HEK293 (cell line): ENCODE measurements at regions not wholly inside any gene's neighbourhood (a gene's known extent, or its start where the extent isn't known, plus 50 kb on each side); places are given as distances from the start of the nearest gene placed in this dataset.
A peak's percentile ranks its signal among the peaks of the same experiment; 100 is the strongest.

Experiments
- CTCF ChIA-PET: fragments of 350-600 bp; formaldehyde crosslinking; extraction: SDS; loops from one replicate; lab custom pipeline; 2021; ENCODE audit warnings: antibody characterized with exemption; lab: Yijun Ruan, JAX
- POLR2A ChIA-PET: fragments of 300-600 bp; formaldehyde crosslinking; extraction: SDS; loops from one replicate; lab custom pipeline; 2020; ENCODE audit warnings: antibody characterized with exemption, inconsistent platforms; lab: Yijun Ruan, JAX
- H3K27ac ChIP-seq: fragments of 200-500 bp; sonication (Bioruptor generic); 2 replicates; pipeline ENCODE4 v1.5.1; 2014; ENCODE audit warnings: low read depth, low read length, control low read depth, inconsistent platforms; ENCODE audit errors: extremely low read depth
- H3K36me3 ChIP-seq, 2 experiments: fragments of 200-500 bp in 1 of 2; sonication (Bioruptor generic) in 1 of 2; 1 replicate in 1 of 2; 2 replicates in 1 of 2; pipeline ENCODE4 v1.5.1; 2014 to 2017; ENCODE audit warnings: inconsistent platforms in 2 of 2, low read length in 2 of 2; ENCODE audit not compliant: control insufficient read depth in 2 of 2, insufficient read depth in 1 of 2
- H3K4me1 ChIP-seq: fragments of 200-500 bp; sonication (Bioruptor generic); 2 replicates; pipeline ENCODE4 v1.5.1; 2014; ENCODE audit warnings: mild to moderate bottlenecking, low read length, inconsistent platforms; ENCODE audit not compliant: control insufficient read depth, insufficient read depth
- H3K4me3 ChIP-seq: 2 replicates; pipeline ENCODE4 v1.5.1; 2011; ENCODE audit warnings: low read depth, mild to moderate bottlenecking, control low read depth, low read length, moderate library complexity
- H3K9me3 ChIP-seq: fragments of 200-500 bp; sonication (Bioruptor generic); 2 replicates; pipeline ENCODE4 v1.5.1; 2014; ENCODE audit warnings: low read depth, low read length, inconsistent platforms; ENCODE audit not compliant: control insufficient read depth, insufficient read depth
- GLIS2 ChIP-seq: fragments of 450-650 bp; formaldehyde crosslinking; IDR thresholded peaks from 2 replicates; pipeline ENCODE4 v1.5.1; 2016; ENCODE audit warnings: missing biosample characterization, missing genetic modification characterization
- HOXC10 ChIP-seq: sonication (generic); formaldehyde crosslinking; IDR thresholded peaks from 2 replicates; pipeline ENCODE4 v1.8.1; 2023; ENCODE audit warnings: mild to moderate bottlenecking, missing genetic modification reagents
- HOXD13 ChIP-seq: sonication (generic); formaldehyde crosslinking; IDR thresholded peaks from 2 replicates; pipeline ENCODE4 v1.8.0; 2022; ENCODE audit warnings: missing genetic modification reagents, borderline replicate concordance
- KLF8 ChIP-seq: fragments of 450-650 bp; formaldehyde crosslinking; IDR thresholded peaks from 2 replicates; pipeline ENCODE4 v1.5.1; 2016; ENCODE audit warnings: missing biosample characterization, missing genetic modification characterization
- OSR2 ChIP-seq: fragments of 450-650 bp; formaldehyde crosslinking; IDR thresholded peaks from 2 replicates; pipeline ENCODE4 v1.5.1; 2016; ENCODE audit warnings: missing biosample characterization, missing genetic modification characterization
- PRDM1 ChIP-seq: fragments of 450-650 bp; formaldehyde crosslinking; IDR thresholded peaks from 2 replicates; pipeline ENCODE4; 2016; ENCODE audit warnings: missing biosample characterization, missing genetic modification characterization
- SCRT2 ChIP-seq: fragments of 450-650 bp; formaldehyde crosslinking; IDR thresholded peaks from 2 replicates; pipeline ENCODE4 v1.5.1; 2016; ENCODE audit warnings: missing biosample characterization, missing genetic modification characterization
- TRIM28 ChIP-seq: IDR thresholded peaks from 2 replicates; pipeline ENCODE4 v1.6.1; 2011; ENCODE audit warnings: low read length, control low read depth, borderline replicate concordance
- ZBTB21 ChIP-seq: fragments of 450-650 bp; formaldehyde crosslinking; IDR thresholded peaks from 2 replicates; pipeline ENCODE4 v1.5.1; 2017; ENCODE audit warnings: missing biosample characterization, missing genetic modification characterization
- ZFHX2 ChIP-seq: fragments of 450-650 bp; formaldehyde crosslinking; conservative IDR thresholded peaks from 2 replicates; pipeline ENCODE4 v1.5.1; 2016; ENCODE audit warnings: missing biosample characterization, missing genetic modification characterization
- ZNF202 ChIP-seq: fragments of 450-650 bp; formaldehyde crosslinking; IDR thresholded peaks from 2 replicates; pipeline ENCODE4 v1.5.1; 2016; ENCODE audit warnings: missing biosample characterization, missing genetic modification characterization, borderline replicate concordance
- ZNF23 ChIP-seq: fragments of 450-650 bp; formaldehyde crosslinking; IDR thresholded peaks from 2 replicates; pipeline ENCODE4 v1.5.1; 2016; ENCODE audit warnings: missing biosample characterization, missing genetic modification characterization, borderline replicate concordance
- ZNF350 ChIP-seq: fragments of 450-650 bp; formaldehyde crosslinking; IDR thresholded peaks from 2 replicates; pipeline ENCODE4 v1.5.0; 2017; ENCODE audit warnings: missing biosample characterization, mild to moderate bottlenecking, missing genetic modification characterization
- ZNF404 ChIP-seq: fragments of 450-650 bp; formaldehyde crosslinking; IDR thresholded peaks from 2 replicates; pipeline ENCODE4 v1.5.1; 2017; ENCODE audit warnings: missing biosample characterization, missing genetic modification characterization
- ZNF548 ChIP-seq: fragments of 450-650 bp; formaldehyde crosslinking; IDR thresholded peaks from 2 replicates; pipeline ENCODE4 v1.5.1; 2016; ENCODE audit warnings: missing biosample characterization, missing genetic modification characterization
- ZNF560 ChIP-seq: fragments of 450-650 bp; formaldehyde crosslinking; IDR thresholded peaks from 2 replicates; pipeline ENCODE4 v1.5.1; 2017; ENCODE audit warnings: missing biosample characterization, missing genetic modification characterization, borderline replicate concordance
- ZNF561 ChIP-seq: fragments of 450-650 bp; IDR thresholded peaks from 2 replicates; pipeline ENCODE4 v1.5.1; 2018; ENCODE audit warnings: missing biosample characterization, missing genetic modification characterization, borderline replicate concordance
- ZNF626 ChIP-seq: fragments of 450-650 bp; sonication (Bioruptor Pico); formaldehyde crosslinking; IDR thresholded peaks from 2 replicates; pipeline ENCODE4 v1.5.1; 2018; ENCODE audit warnings: missing biosample characterization, missing genetic modification characterization, inconsistent platforms
- ZNF670 ChIP-seq: fragments of 450-650 bp; formaldehyde crosslinking; IDR thresholded peaks from 2 replicates; pipeline ENCODE4 v1.5.1; 2016; ENCODE audit warnings: missing biosample characterization, missing genetic modification characterization, low read depth
- ZNF677 ChIP-seq: fragments of 450-650 bp; IDR thresholded peaks from 2 replicates; pipeline ENCODE4 v1.5.0; 2018; ENCODE audit warnings: missing biosample characterization, mild to moderate bottlenecking, missing genetic modification characterization, moderate library complexity
- ZNF701 ChIP-seq: fragments of 450-650 bp; formaldehyde crosslinking; IDR thresholded peaks from 2 replicates; pipeline ENCODE4 v1.5.1; 2016; ENCODE audit warnings: missing biosample characterization, missing genetic modification characterization
- TF ChIP-seq, protein P1 (sequence below): fragments of 450-650 bp; formaldehyde crosslinking; IDR thresholded peaks from 2 replicates; pipeline ENCODE4 v1.5.1; 2016; ENCODE audit warnings: missing biosample characterization, missing genetic modification characterization
- TF ChIP-seq, protein P2 (sequence below): fragments of 450-650 bp; formaldehyde crosslinking; optimal IDR thresholded peaks from 2 replicates; pipeline ENCODE3; 2016; ENCODE audit warnings: missing biosample characterization, mild to moderate bottlenecking, missing genetic modification characterization
- TF ChIP-seq, protein P3 (sequence below): fragments of 450-650 bp; formaldehyde crosslinking; IDR thresholded peaks from 2 replicates; pipeline ENCODE4 v1.5.1; 2016; ENCODE audit warnings: missing biosample characterization, missing genetic modification characterization
- TF ChIP-seq, protein P4 (sequence below): fragments of 450-650 bp; formaldehyde crosslinking; IDR thresholded peaks from 2 replicates; pipeline ENCODE4 v1.5.1; 2016; ENCODE audit warnings: missing biosample characterization, missing genetic modification characterization, borderline replicate concordance
- TF ChIP-seq, protein P5 (sequence below): fragments of 450-650 bp; formaldehyde crosslinking; IDR thresholded peaks from 2 replicates; pipeline ENCODE4 v1.5.1; 2016; ENCODE audit warnings: missing biosample characterization, missing genetic modification characterization

- TF ChIP-seq, protein P1, sequence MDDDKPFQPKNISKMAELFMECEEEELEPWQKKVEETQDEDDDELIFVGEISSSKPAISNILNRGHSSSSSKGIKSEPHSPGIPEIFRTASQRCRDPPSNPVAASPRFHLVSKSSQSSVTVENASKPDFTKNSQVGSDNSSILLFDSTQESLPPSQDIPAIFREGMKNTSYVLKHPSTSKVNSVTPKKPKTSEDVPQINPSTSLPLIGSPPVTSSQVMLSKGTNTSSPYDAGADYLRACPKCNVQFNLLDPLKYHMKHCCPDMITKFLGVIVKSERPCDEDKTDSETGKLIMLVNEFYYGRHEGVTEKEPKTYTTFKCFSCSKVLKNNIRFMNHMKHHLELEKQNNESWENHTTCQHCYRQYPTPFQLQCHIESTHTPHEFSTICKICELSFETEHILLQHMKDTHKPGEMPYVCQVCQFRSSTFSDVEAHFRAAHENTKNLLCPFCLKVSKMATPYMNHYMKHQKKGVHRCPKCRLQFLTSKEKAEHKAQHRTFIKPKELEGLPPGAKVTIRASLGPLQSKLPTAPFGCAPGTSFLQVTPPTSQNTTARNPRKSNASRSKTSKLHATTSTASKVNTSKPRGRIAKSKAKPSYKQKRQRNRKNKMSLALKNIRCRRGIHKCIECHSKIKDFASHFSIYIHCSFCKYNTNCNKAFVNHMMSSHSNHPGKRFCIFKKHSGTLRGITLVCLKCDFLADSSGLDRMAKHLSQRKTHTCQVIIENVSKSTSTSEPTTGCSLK (tag by site-specific recombination), result no peak
- TF ChIP-seq, protein P2, sequence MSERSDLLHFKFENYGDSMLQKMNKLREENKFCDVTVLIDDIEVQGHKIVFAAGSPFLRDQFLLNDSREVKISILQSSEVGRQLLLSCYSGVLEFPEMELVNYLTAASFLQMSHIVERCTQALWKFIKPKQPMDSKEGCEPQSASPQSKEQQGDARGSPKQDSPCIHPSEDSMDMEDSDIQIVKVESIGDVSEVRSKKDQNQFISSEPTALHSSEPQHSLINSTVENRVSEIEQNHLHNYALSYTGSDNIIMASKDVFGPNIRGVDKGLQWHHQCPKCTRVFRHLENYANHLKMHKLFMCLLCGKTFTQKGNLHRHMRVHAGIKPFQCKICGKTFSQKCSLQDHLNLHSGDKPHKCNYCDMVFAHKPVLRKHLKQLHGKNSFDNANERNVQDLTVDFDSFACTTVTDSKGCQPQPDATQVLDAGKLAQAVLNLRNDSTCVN (tag by site-specific recombination), result no peak
- TF ChIP-seq ZFHX2 (tag by site-specific recombination) (no peak), HOXC10 (CRISPR knock-in tag) (0 out of 2 replicates have a peak, but pooled peaks have one; percentile 89), ZNF350 (tag by site-specific recombination) (no peak), GLIS2 (no peak), TRIM28 (no peak), ZNF561 (tag by site-specific recombination) (no peak), ZNF560 (no peak), ZNF701 (tag by site-specific recombination) (no peak), HOXD13 (CRISPR knock-in tag) (peak; percentile 71; the same call in 1 of the 2 replicates), ZNF548 (tag by site-specific recombination) (no peak), OSR2 (tag by site-specific recombination) (no peak), ZNF23 (tag by site-specific recombination) (no peak), ZNF202 (tag by site-specific recombination) (no peak), SCRT2 (tag by site-specific recombination) (no peak), ZNF404 (tag by site-specific recombination) (no peak), ZBTB21 (tag by site-specific recombination) (0 out of 2 replicates have a peak, but pooled peaks have one; percentile 16)
- TF ChIP-seq, protein P3, sequence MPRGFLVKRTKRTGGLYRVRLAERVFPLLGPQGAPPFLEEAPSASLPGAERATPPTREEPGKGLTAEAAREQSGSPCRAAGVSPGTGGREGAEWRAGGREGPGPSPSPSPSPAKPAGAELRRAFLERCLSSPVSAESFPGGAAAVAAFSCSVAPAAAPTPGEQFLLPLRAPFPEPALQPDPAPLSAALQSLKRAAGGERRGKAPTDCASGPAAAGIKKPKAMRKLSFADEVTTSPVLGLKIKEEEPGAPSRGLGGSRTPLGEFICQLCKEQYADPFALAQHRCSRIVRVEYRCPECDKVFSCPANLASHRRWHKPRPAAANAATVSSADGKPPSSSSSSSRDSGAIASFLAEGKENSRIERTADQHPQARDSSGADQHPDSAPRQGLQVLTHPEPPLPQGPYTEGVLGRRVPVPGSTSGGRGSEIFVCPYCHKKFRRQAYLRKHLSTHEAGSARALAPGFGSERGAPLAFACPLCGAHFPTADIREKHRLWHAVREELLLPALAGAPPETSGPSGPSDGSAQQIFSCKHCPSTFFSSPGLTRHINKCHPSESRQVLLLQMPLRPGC (tag by site-specific recombination), result no peak
- TF ChIP-seq, all 188 proteins: peak for 8
Measured at GRCh38 chr20:37627060-37627766, 66.6 kb upstream of the CTNNBL1 start (continued).

DNA sequence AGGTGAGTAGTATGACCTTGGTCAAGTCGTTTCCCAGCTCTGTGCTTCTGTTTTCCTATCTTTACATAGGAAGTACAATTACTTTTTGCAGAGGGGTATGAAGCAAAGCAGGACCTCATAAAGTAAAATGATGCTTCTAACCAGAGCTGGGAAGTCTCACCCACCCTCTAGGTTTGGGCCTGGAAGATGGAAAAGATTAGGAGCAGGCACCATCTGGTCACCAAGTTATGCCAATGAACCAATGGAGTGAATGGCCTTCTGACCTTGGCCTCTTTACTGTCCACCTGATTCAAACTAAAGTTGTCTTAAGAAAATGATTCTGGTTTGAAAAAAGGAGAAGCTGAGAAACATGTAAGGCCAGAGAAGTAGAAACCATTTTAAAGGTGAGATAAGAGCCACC lies 68.9 kb upstream of the CTNNBL1 start:
- no peak overlapping the region for H3K27ac ChIP-seq
- CTCF ChIA-PET, result no interaction called here
- H3K4me3 ChIP-seq, result no peak overlapping the region
- POLR2A ChIA-PET, result no interaction called here
- no peaks in the 10 kb centered on the region for H3K9me3 ChIP-seq
- H3K4me1 ChIP-seq, result no peaks in the 10 kb centered on the region
- no peaks in the 10 kb centered on the region for H3K36me3 ChIP-seq
- TF ChIP-seq, protein P4, sequence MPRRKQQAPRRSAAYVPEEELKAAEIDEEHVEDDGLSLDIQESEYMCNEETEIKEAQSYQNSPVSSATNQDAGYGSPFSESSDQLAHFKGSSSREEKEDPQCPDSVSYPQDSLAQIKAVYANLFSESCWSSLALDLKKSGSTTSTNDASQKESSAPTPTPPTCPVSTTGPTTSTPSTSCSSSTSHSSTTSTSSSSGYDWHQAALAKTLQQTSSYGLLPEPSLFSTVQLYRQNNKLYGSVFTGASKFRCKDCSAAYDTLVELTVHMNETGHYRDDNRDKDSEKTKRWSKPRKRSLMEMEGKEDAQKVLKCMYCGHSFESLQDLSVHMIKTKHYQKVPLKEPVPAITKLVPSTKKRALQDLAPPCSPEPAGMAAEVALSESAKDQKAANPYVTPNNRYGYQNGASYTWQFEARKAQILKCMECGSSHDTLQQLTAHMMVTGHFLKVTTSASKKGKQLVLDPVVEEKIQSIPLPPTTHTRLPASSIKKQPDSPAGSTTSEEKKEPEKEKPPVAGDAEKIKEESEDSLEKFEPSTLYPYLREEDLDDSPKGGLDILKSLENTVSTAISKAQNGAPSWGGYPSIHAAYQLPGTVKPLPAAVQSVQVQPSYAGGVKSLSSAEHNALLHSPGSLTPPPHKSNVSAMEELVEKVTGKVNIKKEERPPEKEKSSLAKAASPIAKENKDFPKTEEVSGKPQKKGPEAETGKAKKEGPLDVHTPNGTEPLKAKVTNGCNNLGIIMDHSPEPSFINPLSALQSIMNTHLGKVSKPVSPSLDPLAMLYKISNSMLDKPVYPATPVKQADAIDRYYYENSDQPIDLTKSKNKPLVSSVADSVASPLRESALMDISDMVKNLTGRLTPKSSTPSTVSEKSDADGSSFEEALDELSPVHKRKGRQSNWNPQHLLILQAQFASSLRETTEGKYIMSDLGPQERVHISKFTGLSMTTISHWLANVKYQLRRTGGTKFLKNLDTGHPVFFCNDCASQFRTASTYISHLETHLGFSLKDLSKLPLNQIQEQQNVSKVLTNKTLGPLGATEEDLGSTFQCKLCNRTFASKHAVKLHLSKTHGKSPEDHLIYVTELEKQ (tag by site-specific recombination), result no peak
- TF ChIP-seq KLF8 (no peak), ZNF670 (tag by site-specific recombination) (no peak), ZNF677 (tag by site-specific recombination) (no peak), ZNF626 (tag by site-specific recombination) (no peak), PRDM1 (tag by site-specific recombination) (no peak), ZFHX2 (tag by site-specific recombination) (no peak), HOXD13 (CRISPR knock-in tag) (no peak)
- TF ChIP-seq, protein P5, sequence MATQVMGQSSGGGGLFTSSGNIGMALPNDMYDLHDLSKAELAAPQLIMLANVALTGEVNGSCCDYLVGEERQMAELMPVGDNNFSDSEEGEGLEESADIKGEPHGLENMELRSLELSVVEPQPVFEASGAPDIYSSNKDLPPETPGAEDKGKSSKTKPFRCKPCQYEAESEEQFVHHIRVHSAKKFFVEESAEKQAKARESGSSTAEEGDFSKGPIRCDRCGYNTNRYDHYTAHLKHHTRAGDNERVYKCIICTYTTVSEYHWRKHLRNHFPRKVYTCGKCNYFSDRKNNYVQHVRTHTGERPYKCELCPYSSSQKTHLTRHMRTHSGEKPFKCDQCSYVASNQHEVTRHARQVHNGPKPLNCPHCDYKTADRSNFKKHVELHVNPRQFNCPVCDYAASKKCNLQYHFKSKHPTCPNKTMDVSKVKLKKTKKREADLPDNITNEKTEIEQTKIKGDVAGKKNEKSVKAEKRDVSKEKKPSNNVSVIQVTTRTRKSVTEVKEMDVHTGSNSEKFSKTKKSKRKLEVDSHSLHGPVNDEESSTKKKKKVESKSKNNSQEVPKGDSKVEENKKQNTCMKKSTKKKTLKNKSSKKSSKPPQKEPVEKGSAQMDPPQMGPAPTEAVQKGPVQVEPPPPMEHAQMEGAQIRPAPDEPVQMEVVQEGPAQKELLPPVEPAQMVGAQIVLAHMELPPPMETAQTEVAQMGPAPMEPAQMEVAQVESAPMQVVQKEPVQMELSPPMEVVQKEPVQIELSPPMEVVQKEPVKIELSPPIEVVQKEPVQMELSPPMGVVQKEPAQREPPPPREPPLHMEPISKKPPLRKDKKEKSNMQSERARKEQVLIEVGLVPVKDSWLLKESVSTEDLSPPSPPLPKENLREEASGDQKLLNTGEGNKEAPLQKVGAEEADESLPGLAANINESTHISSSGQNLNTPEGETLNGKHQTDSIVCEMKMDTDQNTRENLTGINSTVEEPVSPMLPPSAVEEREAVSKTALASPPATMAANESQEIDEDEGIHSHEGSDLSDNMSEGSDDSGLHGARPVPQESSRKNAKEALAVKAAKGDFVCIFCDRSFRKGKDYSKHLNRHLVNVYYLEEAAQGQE, result no peak
